GM12892 (cell line): ENCODE measurements at regions not wholly inside any gene's neighbourhood (a gene's known extent, or its start where the extent isn't known, plus 50 kb on each side); places are given as distances from the start of the nearest gene placed in this dataset.

ENCODE experiments used
- POLR2A ChIP-seq: IDR thresholded peaks from 2 replicates; pipeline ENCODE4 v1.6.1; 2011; ENCODE audit warnings: low read depth, low read length, control low read depth
- POLR2AphosphoS5 ChIP-seq: IDR thresholded peaks from 2 replicates; pipeline ENCODE4 v1.6.1; 2011; ENCODE audit warnings: low read depth, low read length, control low read depth
- TAF1 ChIP-seq: IDR thresholded peaks from 2 replicates; pipeline ENCODE4 v1.6.1; 2011; ENCODE audit warnings: low read depth, mild to moderate bottlenecking, control low read depth, low read length, borderline replicate concordance

- no peak for TF ChIP-seq POLR2AphosphoS5
- TF ChIP-seq POLR2A: no peak
- no peak for TF ChIP-seq TAF1
Measured at GRCh38 chr14:43359317-43359716, 1147.8 kb downstream of the FSCB start.
